ENCODE measurements at regions not wholly inside any gene's neighbourhood (a gene's known extent, or its start where the extent isn't known, plus 50 kb on each side); places are given as distances from the start of the nearest gene placed in this dataset.

DNA sequence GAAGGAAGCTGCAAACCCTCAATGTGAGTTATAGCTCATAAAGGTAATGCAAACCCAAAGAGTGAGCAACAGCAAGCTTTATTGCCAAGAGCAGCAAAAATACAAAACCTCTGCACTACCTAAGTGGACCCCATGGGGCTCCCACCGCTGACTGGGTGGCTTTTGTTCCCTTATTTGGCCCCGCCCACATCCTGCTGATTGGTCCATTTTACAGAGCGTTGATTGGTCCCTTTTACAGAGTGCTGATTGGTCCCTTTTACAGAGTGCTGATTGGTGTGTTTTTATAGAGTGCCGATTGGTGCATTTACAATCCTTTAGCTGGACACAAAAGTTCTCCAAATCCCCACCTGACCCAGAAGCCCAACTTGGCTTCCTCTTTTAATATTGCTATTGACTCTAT, 154.5 kb upstream of the NSMCE3 start:
- no peak overlapping the region for H4K5ac ChIP-seq (ENCODE audit: insufficient read length, low read depth, low read length)
- H3K4me3 ChIP-seq (ENCODE audit: extremely low read depth in 1 of 4, insufficient read depth in 2 of 4, low read depth in 3 of 4, low read length in 4 of 4) = no peak overlapping the region
- no peaks in the 10 kb centered on the region for H3K36me3 ChIP-seq (ENCODE audit: control insufficient read depth in 2 of 4, insufficient read depth in 4 of 4, low read length in 3 of 4)
- no peak overlapping the region for H2BK120ac ChIP-seq (replicated peaks; ENCODE audit: low read depth, low read length)
- ChIA-PET POLR2A (ENCODE audit: partially characterized antibody) (interaction anchor here (0.6 kb wide), 1 partner anchor 172 kb away, joined by 3 read pairs; no protein-coding TSS in a partner anchor), CTCF (ENCODE audit: partially characterized antibody) (interaction anchor here (0.8 kb wide), 1 partner anchor 18 kb away, joined by 3 read pairs; no protein-coding TSS in a partner anchor)
- H3K4me1 ChIP-seq (replicated peaks in 1 of 4; ENCODE audit: control insufficient read depth in 3 of 4, insufficient read depth in 4 of 4, low read length in 3 of 4) = peaks cover 0 to 9% (median under 1%) of the 10 kb centered on the region in 4 experiments; a peak in 3 of 7 replicates
- H3K56ac ChIP-seq (replicated peaks; ENCODE audit: insufficient read length, low read depth, low read length) = no peak overlapping the region
- no peak overlapping the region for H3K27ac ChIP-seq (ENCODE audit: low read depth, low read length)
- TF ChIP-seq RAD21 (IDR thresholded peaks at IDR 0.05 in 1 of 2, conservative IDR thresholded peaks at IDR 0.05 in 1 of 2; ENCODE audit: low read depth in 2 of 2, low read length in 2 of 2) (0 out of 4 replicates have a peak, but pooled peaks of 1 of the 2 experiments have one; percentile 6), SIRT6 (IDR thresholded peaks at IDR 0.05; ENCODE audit: low read length) (no peak), SP1 (IDR thresholded peaks at IDR 0.05; ENCODE audit: low read depth, low read length) (0 out of 2 replicates have a peak, but pooled peaks have one; percentile 37), CHD1 (IDR thresholded peaks at IDR 0.05; ENCODE audit: low read depth, low read length) (no peak)
- TF ChIP-seq, protein P1, sequence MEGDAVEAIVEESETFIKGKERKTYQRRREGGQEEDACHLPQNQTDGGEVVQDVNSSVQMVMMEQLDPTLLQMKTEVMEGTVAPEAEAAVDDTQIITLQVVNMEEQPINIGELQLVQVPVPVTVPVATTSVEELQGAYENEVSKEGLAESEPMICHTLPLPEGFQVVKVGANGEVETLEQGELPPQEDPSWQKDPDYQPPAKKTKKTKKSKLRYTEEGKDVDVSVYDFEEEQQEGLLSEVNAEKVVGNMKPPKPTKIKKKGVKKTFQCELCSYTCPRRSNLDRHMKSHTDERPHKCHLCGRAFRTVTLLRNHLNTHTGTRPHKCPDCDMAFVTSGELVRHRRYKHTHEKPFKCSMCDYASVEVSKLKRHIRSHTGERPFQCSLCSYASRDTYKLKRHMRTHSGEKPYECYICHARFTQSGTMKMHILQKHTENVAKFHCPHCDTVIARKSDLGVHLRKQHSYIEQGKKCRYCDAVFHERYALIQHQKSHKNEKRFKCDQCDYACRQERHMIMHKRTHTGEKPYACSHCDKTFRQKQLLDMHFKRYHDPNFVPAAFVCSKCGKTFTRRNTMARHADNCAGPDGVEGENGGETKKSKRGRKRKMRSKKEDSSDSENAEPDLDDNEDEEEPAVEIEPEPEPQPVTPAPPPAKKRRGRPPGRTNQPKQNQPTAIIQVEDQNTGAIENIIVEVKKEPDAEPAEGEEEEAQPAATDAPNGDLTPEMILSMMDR (IDR thresholded peaks at IDR 0.05; ENCODE audit: control extremely low read depth in 1 of 3, insufficient read depth in 1 of 3, low read depth in 1 of 3, low read length in 3 of 3) = peak in 1 of 3 experiments; percentile 10; a peak in 1 of 4 replicates
- no peak overlapping the region for H2BK15ac ChIP-seq (ENCODE audit: low read length)
- H3K14ac ChIP-seq (ENCODE audit: insufficient read length) = no peak overlapping the region
- H2BK5ac ChIP-seq (ENCODE audit: low read depth, low read length) = no peak overlapping the region
- H3K9me3 ChIP-seq (ENCODE audit: insufficient read depth in 2 of 2, low read depth in 1 of 2, low read length in 1 of 2) = 0 out of 4 replicates have a peak, but pooled peaks cover 0 to 2% of the 10 kb centered on the region in 2 experiments
- H4K8ac ChIP-seq (ENCODE audit: extremely low read depth, insufficient read depth, low read length) = no peak overlapping the region
- H2BK20ac ChIP-seq (ENCODE audit: low read length) = no peak overlapping the region
- 94% methylated on average over 4 of the region's 4 CpGs; no CpG with 5 or more reads in 1 of the 2 experiments for WGBS, 2 experiments (ENCODE audit: extremely low coverage in 1 of 2, insufficient coverage in 1 of 2, insufficient read length in 1 of 2, insufficient replicate concordance in 2 of 2, low coverage in 1 of 2, low lambda C conversion rate in 2 of 2, missing lambda C conversion rate in 1 of 2)
- H3K23me2 ChIP-seq (ENCODE audit: low read depth, low read length) = no peaks in the 10 kb centered on the region
- no peak overlapping the region for H3K18ac ChIP-seq (ENCODE audit: extremely low read depth, low read length)
- DNase-seq (ENCODE audit: low read depth in 1 of 2, low spot score in 2 of 2) (no peak), FAIRE-seq (no peak)
- H3K79me1 ChIP-seq (ENCODE audit: low read depth, low read length) = no peaks in the 10 kb centered on the region
- H3K23ac ChIP-seq (ENCODE audit: insufficient read length) = no peak overlapping the region
- no peaks in the 10 kb centered on the region for H3K27me3 ChIP-seq (replicated peaks in 1 of 4; ENCODE audit: control insufficient read depth in 3 of 4, extremely low read depth in 1 of 4, insufficient read depth in 3 of 4, low read length in 3 of 4)
- no peaks in the 10 kb centered on the region for H4K20me1 ChIP-seq (replicated peaks in 1 of 2; ENCODE audit: control insufficient read depth in 1 of 2, insufficient read depth in 2 of 2, low read length in 2 of 2)
- no peak overlapping the region for H3K4ac ChIP-seq (replicated peaks; ENCODE audit: insufficient read length, low read depth, low read length)
- no peak overlapping the region for H4K91ac ChIP-seq (replicated peaks; ENCODE audit: insufficient read length, low read length)
- no peak overlapping the region for H3K9ac ChIP-seq (replicated peaks in 1 of 4; ENCODE audit: extremely low read depth in 1 of 4, low read depth in 3 of 4, low read length in 3 of 4)
- no peak overlapping the region for H2AFZ ChIP-seq (ENCODE audit: low read length)
- H2BK12ac ChIP-seq (ENCODE audit: low read depth, low read length) = no peak overlapping the region
- no peak overlapping the region for H2AK5ac ChIP-seq (ENCODE audit: low read depth, low read length)
- no peaks in the 10 kb centered on the region for H3K79me2 ChIP-seq (ENCODE audit: control insufficient read depth in 1 of 2, insufficient read depth in 2 of 2, low read length in 2 of 2)
- H3K4me2 ChIP-seq (ENCODE audit: insufficient read depth in 1 of 2, low read depth in 2 of 2, low read length in 2 of 2) = no peak overlapping the region

Data from H1 (cell line).